ENCODE measurements at regions not wholly inside any gene's neighbourhood (a gene's known extent, or its start where the extent isn't known, plus 50 kb on each side); places are given as distances from the start of the nearest gene placed in this dataset.

- TF ChIP-seq, protein P1, sequence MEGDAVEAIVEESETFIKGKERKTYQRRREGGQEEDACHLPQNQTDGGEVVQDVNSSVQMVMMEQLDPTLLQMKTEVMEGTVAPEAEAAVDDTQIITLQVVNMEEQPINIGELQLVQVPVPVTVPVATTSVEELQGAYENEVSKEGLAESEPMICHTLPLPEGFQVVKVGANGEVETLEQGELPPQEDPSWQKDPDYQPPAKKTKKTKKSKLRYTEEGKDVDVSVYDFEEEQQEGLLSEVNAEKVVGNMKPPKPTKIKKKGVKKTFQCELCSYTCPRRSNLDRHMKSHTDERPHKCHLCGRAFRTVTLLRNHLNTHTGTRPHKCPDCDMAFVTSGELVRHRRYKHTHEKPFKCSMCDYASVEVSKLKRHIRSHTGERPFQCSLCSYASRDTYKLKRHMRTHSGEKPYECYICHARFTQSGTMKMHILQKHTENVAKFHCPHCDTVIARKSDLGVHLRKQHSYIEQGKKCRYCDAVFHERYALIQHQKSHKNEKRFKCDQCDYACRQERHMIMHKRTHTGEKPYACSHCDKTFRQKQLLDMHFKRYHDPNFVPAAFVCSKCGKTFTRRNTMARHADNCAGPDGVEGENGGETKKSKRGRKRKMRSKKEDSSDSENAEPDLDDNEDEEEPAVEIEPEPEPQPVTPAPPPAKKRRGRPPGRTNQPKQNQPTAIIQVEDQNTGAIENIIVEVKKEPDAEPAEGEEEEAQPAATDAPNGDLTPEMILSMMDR (conservative IDR thresholded peaks at IDR 0.05; ENCODE audit: low read depth, low read length), result no peak
- DNase-seq (ENCODE audit: low read depth), result no peak
- H3K4me3 ChIP-seq (ENCODE audit: low read depth, low read length), result no peak overlapping the region
These were observed 225.1 kb downstream of the TM9SF2 start for GRCh38 chr13:99726282-99726894.

DNA sequence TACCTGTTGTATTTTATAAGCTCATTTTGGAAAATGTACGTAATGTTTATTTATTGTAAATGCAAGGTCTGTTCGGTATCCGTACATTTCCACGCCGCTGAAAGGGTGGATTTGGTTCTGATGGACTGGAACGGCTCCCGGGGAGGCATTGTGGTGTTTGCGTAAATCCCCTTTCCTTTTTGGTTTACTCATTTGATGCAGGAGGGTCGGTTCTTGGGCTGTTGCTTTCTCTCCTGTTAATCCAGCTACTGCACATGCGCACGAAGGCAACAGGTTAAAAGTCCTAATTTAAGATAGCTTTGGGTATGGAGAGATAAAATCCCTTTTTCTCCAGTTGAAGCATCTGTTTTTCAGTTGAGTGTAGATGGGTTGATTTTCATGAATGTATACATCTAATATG lies 224.4 kb downstream of the TM9SF2 start:
- TF ChIP-seq, protein P1 (conservative IDR thresholded peaks at IDR 0.05; ENCODE audit: low read depth, low read length), result no peak
- H3K4me3 ChIP-seq (ENCODE audit: low read depth, low read length), result no peak overlapping the region
- DNase-seq (ENCODE audit: low read depth), result no peak

DNA sequence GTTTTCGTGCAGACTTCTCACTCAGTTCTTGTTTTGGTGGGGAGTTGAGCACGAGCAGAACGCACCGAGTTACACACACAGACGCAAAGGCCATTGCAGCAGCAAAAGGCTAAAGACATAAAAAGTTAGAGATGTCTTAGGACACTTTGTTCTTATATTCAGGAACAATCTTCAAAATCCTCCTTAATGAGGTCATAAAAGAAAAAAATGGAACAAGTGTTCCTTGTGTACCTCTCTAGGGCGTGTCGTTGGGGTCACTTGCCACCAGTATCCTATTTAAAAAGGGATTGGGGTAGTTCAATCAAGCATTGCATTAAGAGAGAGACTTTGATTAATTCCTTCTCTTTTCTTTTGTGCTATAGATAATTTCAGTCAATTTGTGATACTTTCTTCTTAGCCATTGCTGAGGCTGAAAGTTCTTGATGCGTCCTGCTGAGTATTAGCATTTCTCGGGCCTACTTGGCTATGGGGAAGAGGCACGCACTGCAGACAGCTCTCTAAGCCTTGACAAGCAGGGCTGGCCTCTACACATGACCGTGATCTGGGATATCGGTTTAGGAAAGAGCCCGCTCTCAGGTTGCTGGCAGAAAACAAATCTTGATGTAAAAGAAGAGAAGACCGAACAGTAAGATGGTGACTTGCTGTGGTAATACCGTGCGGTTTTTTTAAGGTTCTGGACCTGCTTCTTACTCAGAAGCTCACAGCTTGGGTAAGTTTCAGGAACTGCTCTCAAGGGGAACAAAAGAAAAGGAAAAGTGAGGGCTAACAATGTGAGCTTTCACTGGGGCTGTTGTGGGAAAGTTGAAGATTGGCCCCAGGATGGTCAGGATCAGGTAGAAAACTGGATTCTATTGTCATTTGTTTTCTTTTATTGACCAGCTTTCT lies 223.6 kb downstream of the TM9SF2 start:
- no peak for DNase-seq (ENCODE audit: low read depth)
- no peak overlapping the region for H3K4me3 ChIP-seq (ENCODE audit: low read depth, low read length)
- TF ChIP-seq, protein P1 (conservative IDR thresholded peaks at IDR 0.05; ENCODE audit: low read depth, low read length), result no peak

GRCh38 chr13:99723878-99724277 lies 222.6 kb downstream of the TM9SF2 start:
- no peak for DNase-seq (ENCODE audit: low read depth)
- TF ChIP-seq, protein P1 (conservative IDR thresholded peaks at IDR 0.05; ENCODE audit: low read depth, low read length), result no peak
- H3K4me3 ChIP-seq (ENCODE audit: low read depth, low read length), result no peak overlapping the region

GRCh38 chr13:99722931-99723330 lies 221.7 kb downstream of the TM9SF2 start:
- H3K4me3 ChIP-seq (ENCODE audit: low read depth, low read length), result no peak overlapping the region
- DNase-seq (ENCODE audit: low read depth), result no peak
- TF ChIP-seq, protein P1 (conservative IDR thresholded peaks at IDR 0.05; ENCODE audit: low read depth, low read length), result no peak

DNA sequence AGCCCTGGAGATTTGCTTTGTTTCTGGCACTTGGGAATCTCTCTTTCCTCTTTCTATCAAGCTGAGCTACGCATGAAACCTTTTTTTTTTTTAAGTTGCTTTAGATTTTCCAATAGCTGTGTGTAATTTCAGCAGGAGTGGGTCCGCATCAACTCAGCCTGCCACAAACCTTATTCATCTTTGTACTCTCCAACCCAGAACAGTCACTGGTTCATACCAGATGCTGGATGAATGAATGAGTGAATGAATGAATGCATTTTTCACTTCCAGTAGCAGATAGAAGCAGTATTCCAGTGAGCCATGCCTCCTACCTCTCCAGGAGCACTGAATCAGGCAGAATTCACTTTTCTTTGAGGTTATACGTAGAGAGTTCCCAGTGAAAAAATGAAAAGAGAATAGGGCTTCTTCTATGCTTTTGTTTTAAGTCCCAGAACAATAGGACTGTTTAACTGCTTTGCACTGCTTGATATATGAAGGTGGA lies 221.1 kb downstream of the TM9SF2 start:
- DNase-seq (ENCODE audit: low read depth), result no peak
- H3K4me3 ChIP-seq (ENCODE audit: low read depth, low read length), result no peak overlapping the region
- TF ChIP-seq, protein P1 (conservative IDR thresholded peaks at IDR 0.05; ENCODE audit: low read depth, low read length), result no peak
